ENCODE measurements at regions not wholly inside any gene's neighbourhood (a gene's known extent, or its start where the extent isn't known, plus 50 kb on each side); places are given as distances from the start of the nearest gene placed in this dataset.

DNA sequence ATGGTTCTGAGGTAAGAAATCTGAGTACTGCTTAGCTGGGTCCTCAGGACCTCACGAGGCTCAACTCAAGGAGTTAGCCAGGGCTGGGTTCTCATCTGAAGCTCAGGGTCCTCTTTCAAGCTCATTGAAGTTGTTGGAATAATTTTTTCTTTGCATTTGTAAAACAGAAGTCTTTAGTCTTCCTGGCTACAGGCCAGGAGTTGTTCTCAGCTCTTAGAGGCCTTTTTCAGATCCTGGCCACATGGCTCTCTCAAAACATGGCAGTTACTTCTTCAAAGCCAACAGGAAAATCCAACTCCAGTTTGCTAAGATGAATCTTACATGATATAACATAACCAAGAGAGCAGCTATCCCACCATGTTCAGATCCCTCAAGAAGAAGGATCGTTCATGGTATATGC is 92.3 kb upstream of the CHODL start:
- Histone ChIP-seq H3K4me3 (ENCODE audit: low read length) (no peak overlapping the region), H3K9me3 (ENCODE audit: insufficient read depth, low read length) (no peaks in the 10 kb centered on the region), H3K27ac (ENCODE audit: low read length) (no peak overlapping the region), H3K27me3 (ENCODE audit: low read depth, low read length) (no peaks in the 10 kb centered on the region), H3K79me2 (ENCODE audit: low read length) (no peaks in the 10 kb centered on the region), H3K9ac (ENCODE audit: low read length) (no peak overlapping the region), H3K4me1 (ENCODE audit: low read length) (no peaks in the 10 kb centered on the region), H4K20me1 (ENCODE audit: insufficient read depth, low read length) (no peaks in the 10 kb centered on the region), H2AFZ (ENCODE audit: low read depth, low read length) (no peak overlapping the region), H3K4me2 (ENCODE audit: low read length) (no peak overlapping the region), H3K36me3 (replicated peaks; ENCODE audit: low read depth, low read length) (no peaks in the 10 kb centered on the region)
- TF ChIP-seq, protein P1, sequence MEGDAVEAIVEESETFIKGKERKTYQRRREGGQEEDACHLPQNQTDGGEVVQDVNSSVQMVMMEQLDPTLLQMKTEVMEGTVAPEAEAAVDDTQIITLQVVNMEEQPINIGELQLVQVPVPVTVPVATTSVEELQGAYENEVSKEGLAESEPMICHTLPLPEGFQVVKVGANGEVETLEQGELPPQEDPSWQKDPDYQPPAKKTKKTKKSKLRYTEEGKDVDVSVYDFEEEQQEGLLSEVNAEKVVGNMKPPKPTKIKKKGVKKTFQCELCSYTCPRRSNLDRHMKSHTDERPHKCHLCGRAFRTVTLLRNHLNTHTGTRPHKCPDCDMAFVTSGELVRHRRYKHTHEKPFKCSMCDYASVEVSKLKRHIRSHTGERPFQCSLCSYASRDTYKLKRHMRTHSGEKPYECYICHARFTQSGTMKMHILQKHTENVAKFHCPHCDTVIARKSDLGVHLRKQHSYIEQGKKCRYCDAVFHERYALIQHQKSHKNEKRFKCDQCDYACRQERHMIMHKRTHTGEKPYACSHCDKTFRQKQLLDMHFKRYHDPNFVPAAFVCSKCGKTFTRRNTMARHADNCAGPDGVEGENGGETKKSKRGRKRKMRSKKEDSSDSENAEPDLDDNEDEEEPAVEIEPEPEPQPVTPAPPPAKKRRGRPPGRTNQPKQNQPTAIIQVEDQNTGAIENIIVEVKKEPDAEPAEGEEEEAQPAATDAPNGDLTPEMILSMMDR (IDR thresholded peaks at IDR 0.05; ENCODE audit: low read depth, low read length): no peak
- no peak for TF ChIP-seq EZH2phosphoT487 (IDR thresholded peaks at IDR 0.05; ENCODE audit: low read depth)

DNA sequence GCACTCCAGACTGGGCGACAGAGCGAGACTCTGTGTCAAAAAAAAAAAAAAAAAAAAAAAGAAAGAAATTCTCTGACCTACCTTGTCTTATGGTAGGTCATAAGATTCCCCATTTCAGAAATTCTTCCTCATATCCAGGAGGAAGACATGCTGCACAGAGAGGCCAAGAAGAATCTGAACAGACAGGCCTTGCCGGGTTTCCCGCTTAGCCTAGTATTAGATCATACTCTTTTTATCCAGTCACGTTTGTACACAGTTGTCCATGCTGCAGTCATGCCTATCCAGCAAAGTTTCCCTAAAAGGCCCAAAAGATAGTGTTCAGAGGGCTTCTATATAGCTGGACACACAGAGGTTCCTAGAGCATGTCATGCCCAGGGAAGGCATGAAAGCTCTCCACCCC is 93.6 kb upstream of the CHODL start:
- no peak for TF ChIP-seq EZH2phosphoT487 (IDR thresholded peaks at IDR 0.05; ENCODE audit: low read depth)
- TF ChIP-seq, protein P1 (IDR thresholded peaks at IDR 0.05; ENCODE audit: low read depth, low read length): no peak
- H3K9me3 ChIP-seq (ENCODE audit: insufficient read depth, low read length): no peaks in the 10 kb centered on the region
- H3K36me3 ChIP-seq (replicated peaks; ENCODE audit: low read depth, low read length): no peaks in the 10 kb centered on the region
- H3K4me2 ChIP-seq (ENCODE audit: low read length): no peak overlapping the region
- H3K27ac ChIP-seq (ENCODE audit: low read length): no peak overlapping the region
- no peaks in the 10 kb centered on the region for H3K4me1 ChIP-seq (ENCODE audit: low read length)
- no peak overlapping the region for H2AFZ ChIP-seq (ENCODE audit: low read depth, low read length)
- H3K9ac ChIP-seq (ENCODE audit: low read length): no peak overlapping the region
- no peaks in the 10 kb centered on the region for H3K27me3 ChIP-seq (ENCODE audit: low read depth, low read length)
- no peaks in the 10 kb centered on the region for H4K20me1 ChIP-seq (ENCODE audit: insufficient read depth, low read length)
- H3K4me3 ChIP-seq (ENCODE audit: low read length): no peak overlapping the region
- no peaks in the 10 kb centered on the region for H3K79me2 ChIP-seq (ENCODE audit: low read length)

DNA sequence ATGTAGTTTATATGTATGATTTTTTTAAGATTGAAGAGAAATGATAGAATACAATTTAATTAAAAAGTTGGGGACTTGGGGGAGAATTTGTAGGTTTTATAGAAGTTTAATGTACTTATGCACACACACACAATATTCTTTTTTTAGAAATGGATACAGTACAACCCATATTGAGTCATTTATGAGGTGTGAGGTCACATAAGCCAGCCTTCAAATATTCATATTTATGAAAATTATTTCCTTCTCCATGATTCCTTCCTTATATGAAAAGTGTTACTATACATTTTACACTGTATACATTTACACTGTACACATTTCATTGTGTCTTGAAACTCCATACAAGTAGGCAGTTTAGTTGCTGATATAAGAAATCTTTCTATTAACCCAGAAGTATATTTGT is 96.2 kb upstream of the CHODL start:
- Histone ChIP-seq H4K20me1 (ENCODE audit: insufficient read depth, low read length) (no peaks in the 10 kb centered on the region), H3K4me2 (ENCODE audit: low read length) (no peak overlapping the region), H3K4me3 (ENCODE audit: low read length) (no peak overlapping the region), H3K9ac (ENCODE audit: low read length) (no peak overlapping the region), H3K27ac (ENCODE audit: low read length) (no peak overlapping the region), H3K36me3 (replicated peaks; ENCODE audit: low read depth, low read length) (no peaks in the 10 kb centered on the region), H2AFZ (ENCODE audit: low read depth, low read length) (no peak overlapping the region), H3K79me2 (ENCODE audit: low read length) (no peaks in the 10 kb centered on the region), H3K4me1 (ENCODE audit: low read length) (no peaks in the 10 kb centered on the region), H3K27me3 (ENCODE audit: low read depth, low read length) (no peaks in the 10 kb centered on the region), H3K9me3 (ENCODE audit: insufficient read depth, low read length) (no peaks in the 10 kb centered on the region)
- TF ChIP-seq, protein P1 (IDR thresholded peaks at IDR 0.05; ENCODE audit: low read depth, low read length): no peak
- TF ChIP-seq EZH2phosphoT487 (IDR thresholded peaks at IDR 0.05; ENCODE audit: low read depth): no peak

DNA sequence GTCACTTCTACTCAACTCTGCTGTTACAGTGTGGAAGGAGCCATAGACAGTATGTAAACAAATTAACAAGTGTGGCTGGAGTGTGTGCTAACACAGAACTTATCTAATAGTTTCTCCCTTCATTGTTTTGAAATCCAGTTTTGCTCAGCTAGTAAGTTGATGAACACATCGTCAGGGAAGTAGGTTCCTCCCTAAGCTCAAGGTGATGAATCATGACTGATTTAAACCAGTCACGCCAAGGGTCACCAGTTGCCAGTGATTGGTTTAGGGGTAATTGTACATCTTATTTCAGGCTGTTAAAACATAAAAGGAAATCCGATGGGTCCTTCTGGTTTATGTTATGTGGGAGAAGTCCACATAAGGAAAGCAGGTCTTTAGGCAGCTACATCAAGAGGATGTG is 97.0 kb upstream of the CHODL start:
- no peaks in the 10 kb centered on the region for H4K20me1 ChIP-seq (ENCODE audit: insufficient read depth, low read length)

More for the DNA sequence above, 97.0 kb upstream of the CHODL start:
- H3K9ac ChIP-seq (ENCODE audit: low read length): no peak overlapping the region
- TF ChIP-seq EZH2phosphoT487 (IDR thresholded peaks at IDR 0.05; ENCODE audit: low read depth): no peak
- TF ChIP-seq, protein P1 (IDR thresholded peaks at IDR 0.05; ENCODE audit: low read depth, low read length): no peak
- H2AFZ ChIP-seq (ENCODE audit: low read depth, low read length): no peak overlapping the region
- H3K4me3 ChIP-seq (ENCODE audit: low read length): no peak overlapping the region
- H3K4me1 ChIP-seq (ENCODE audit: low read length): no peaks in the 10 kb centered on the region
- H3K9me3 ChIP-seq (ENCODE audit: insufficient read depth, low read length): no peaks in the 10 kb centered on the region
- H3K27me3 ChIP-seq (ENCODE audit: low read depth, low read length): no peaks in the 10 kb centered on the region
- no peaks in the 10 kb centered on the region for H3K79me2 ChIP-seq (ENCODE audit: low read length)
- H3K36me3 ChIP-seq (replicated peaks; ENCODE audit: low read depth, low read length): no peaks in the 10 kb centered on the region
- H3K27ac ChIP-seq (ENCODE audit: low read length): no peak overlapping the region
- H3K4me2 ChIP-seq (ENCODE audit: low read length): no peak overlapping the region
